Uterus (tissue), 3 donors: ENCODE measurements at regions not wholly inside any gene's neighbourhood (a gene's known extent, or its start where the extent isn't known, plus 50 kb on each side); places are given as distances from the start of the nearest gene placed in this dataset.

Experiments used
- DNase-seq, 2 donors: peaks; one replicate each; pipeline ENCODE4 v3.0.0-alpha.2; 2019 to 2020
- H3K27ac ChIP-seq, 2 donors: fragments of 200-600 bp; sonication (generic); 1 replicate in 1 of 2; 2 replicates in 1 of 2; pipeline ENCODE4 v1.5.1; 2016 to 2018
- H3K27me3 ChIP-seq, 2 donors: fragments of 200-600 bp; sonication (generic); one replicate each; pipeline ENCODE4 v1.5.1; 2018 to 2019; ENCODE audit warnings: control low read depth in 1 of 2
- H3K36me3 ChIP-seq, 2 donors: fragments of 200-600 bp; sonication (generic); one replicate each; pipeline ENCODE4 v1.5.1; 2019; ENCODE audit warnings: control low read depth in 1 of 2
- H3K4me1 ChIP-seq, 2 donors: fragments of 200-600 bp; sonication (generic); one replicate each; pipeline ENCODE4 v1.5.1; 2018 to 2019; ENCODE audit warnings: control low read depth in 1 of 2
- H3K4me3 ChIP-seq, 2 donors: fragments of 200-600 bp; sonication (generic); 1 replicate in 1 of 2; 2 replicates in 1 of 2; pipeline ENCODE4 v1.5.1; 2018 to 2019; ENCODE audit warnings: mild to moderate bottlenecking in 1 of 2
- H3K9me3 ChIP-seq, 2 donors: fragments of 200-600 bp; sonication (generic); one replicate each; pipeline ENCODE4 v1.5.1; 2019; ENCODE audit warnings: control low read depth in 1 of 2
- POLR2A ChIP-seq, 2 donors: fragments of 450-650 bp; IDR thresholded peaks; one replicate each; pipeline ENCODE4 v1.6.1; 2016; ENCODE audit warnings: antibody characterized with exemption in 2 of 2, mild to moderate bottlenecking in 1 of 2, moderate library complexity in 1 of 2
- intact Hi-C: fragments of 100-400 bp; cut with DNase I; formaldehyde crosslinking; loops from one replicate; pipeline ENCODE4 v1.15.1; 2023; ENCODE audit warnings: low total_unique reads
- TF ChIP-seq, protein P1 (sequence below), 4 experiments: fragments of 200-600 bp in 2 of 4; fragments of 450-650 bp in 2 of 4; sonication (generic) in 2 of 4; IDR thresholded peaks; one replicate each; pipeline ENCODE4 v1.5.1; 2016 to 2019; ENCODE audit warnings: antibody characterized with exemption in 4 of 4, mild to moderate bottlenecking in 2 of 4, moderate library complexity in 1 of 4
- donor health status: DM: yes; HTN: yes; CAD: no.

- H3K27me3 ChIP-seq: no peaks in the 10 kb centered on the region
- intact Hi-C loops: no loop called here
- no peaks in the 10 kb centered on the region for H3K4me1 ChIP-seq
- H3K4me3 ChIP-seq: no peak overlapping the region
- no peak overlapping the region for H3K27ac ChIP-seq
- H3K9me3 ChIP-seq: no peaks in the 10 kb centered on the region
- no peaks in the 10 kb centered on the region for H3K36me3 ChIP-seq
- DNase-seq: no peak
- TF ChIP-seq, protein P1, sequence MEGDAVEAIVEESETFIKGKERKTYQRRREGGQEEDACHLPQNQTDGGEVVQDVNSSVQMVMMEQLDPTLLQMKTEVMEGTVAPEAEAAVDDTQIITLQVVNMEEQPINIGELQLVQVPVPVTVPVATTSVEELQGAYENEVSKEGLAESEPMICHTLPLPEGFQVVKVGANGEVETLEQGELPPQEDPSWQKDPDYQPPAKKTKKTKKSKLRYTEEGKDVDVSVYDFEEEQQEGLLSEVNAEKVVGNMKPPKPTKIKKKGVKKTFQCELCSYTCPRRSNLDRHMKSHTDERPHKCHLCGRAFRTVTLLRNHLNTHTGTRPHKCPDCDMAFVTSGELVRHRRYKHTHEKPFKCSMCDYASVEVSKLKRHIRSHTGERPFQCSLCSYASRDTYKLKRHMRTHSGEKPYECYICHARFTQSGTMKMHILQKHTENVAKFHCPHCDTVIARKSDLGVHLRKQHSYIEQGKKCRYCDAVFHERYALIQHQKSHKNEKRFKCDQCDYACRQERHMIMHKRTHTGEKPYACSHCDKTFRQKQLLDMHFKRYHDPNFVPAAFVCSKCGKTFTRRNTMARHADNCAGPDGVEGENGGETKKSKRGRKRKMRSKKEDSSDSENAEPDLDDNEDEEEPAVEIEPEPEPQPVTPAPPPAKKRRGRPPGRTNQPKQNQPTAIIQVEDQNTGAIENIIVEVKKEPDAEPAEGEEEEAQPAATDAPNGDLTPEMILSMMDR (IDR thresholded peaks at IDR 0.05): no peak
- no peak for TF ChIP-seq POLR2A (IDR thresholded peaks at IDR 0.05)
Measured at GRCh38 chr22:33119044-33119443, 60.9 kb upstream of the SYN3 start.

- TF ChIP-seq, protein P1 (IDR thresholded peaks at IDR 0.05): no peak
- TF ChIP-seq POLR2A (IDR thresholded peaks at IDR 0.05): no peak
- DNase-seq: no peak
Measured at GRCh38 chr22:33117821-33118220, 59.6 kb upstream of the SYN3 start.

GRCh38 chr22:33116841-33117547, 58.8 kb upstream of the SYN3 start:
- intact Hi-C loops: no loop called here
- H3K27ac ChIP-seq: no peak overlapping the region

More at GRCh38 chr22:33117821-33118220, 59.6 kb upstream of the SYN3 start:
- intact Hi-C loops: no loop called here
- H3K36me3 ChIP-seq: no peaks in the 10 kb centered on the region
- no peak overlapping the region for H3K4me3 ChIP-seq
- H3K27ac ChIP-seq: no peak overlapping the region
- H3K9me3 ChIP-seq: no peaks in the 10 kb centered on the region
- H3K27me3 ChIP-seq: no peaks in the 10 kb centered on the region
- H3K4me1 ChIP-seq: no peaks in the 10 kb centered on the region

GRCh38 chr22:33114565-33114964, 56.4 kb upstream of the SYN3 start:
- TF ChIP-seq POLR2A (IDR thresholded peaks at IDR 0.05): no peak
- TF ChIP-seq, protein P1 (IDR thresholded peaks at IDR 0.05): no peak
- no peaks in the 10 kb centered on the region for H3K27me3 ChIP-seq
- no peaks in the 10 kb centered on the region for H3K4me1 ChIP-seq
- H3K4me3 ChIP-seq: no peak overlapping the region
- H3K9me3 ChIP-seq: no peaks in the 10 kb centered on the region
- no peak overlapping the region for H3K27ac ChIP-seq
- no peak for DNase-seq
- no peaks in the 10 kb centered on the region for H3K36me3 ChIP-seq
- intact Hi-C loops: no loop called here

More at GRCh38 chr22:33116841-33117547, 58.8 kb upstream of the SYN3 start:
- no peaks in the 10 kb centered on the region for H3K36me3 ChIP-seq
- TF ChIP-seq POLR2A (IDR thresholded peaks at IDR 0.05): no peak
- H3K9me3 ChIP-seq: no peaks in the 10 kb centered on the region
- H3K4me3 ChIP-seq: no peak overlapping the region
- no peaks in the 10 kb centered on the region for H3K27me3 ChIP-seq
- DNase-seq: no peak
- H3K4me1 ChIP-seq: no peaks in the 10 kb centered on the region

DNA sequence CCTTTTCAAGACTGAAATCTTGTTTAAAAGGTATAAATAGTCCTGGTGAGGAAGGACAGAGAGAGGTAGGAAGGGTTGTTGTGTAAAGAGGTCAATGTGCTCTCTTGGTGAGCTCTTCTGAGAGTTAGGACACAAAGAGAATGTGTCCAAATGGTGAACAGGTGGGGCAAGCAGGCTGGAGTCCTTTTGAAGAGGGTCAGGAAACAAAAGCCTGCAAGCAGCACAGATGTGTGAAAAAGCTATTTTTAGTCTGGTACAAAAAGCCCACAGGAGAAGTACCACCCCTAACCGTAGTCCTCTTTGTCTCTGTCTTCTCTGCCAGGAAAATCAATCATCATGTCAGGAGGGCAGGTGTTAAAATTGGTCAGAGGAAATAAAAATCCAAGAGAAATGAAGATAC, 54.4 kb upstream of the SYN3 start:
- Histone ChIP-seq H3K9me3 (no peaks in the 10 kb centered on the region), H3K4me3 (no peak overlapping the region), H3K27me3 (no peaks in the 10 kb centered on the region), H3K27ac (no peak overlapping the region), H3K36me3 (no peaks in the 10 kb centered on the region), H3K4me1 (no peaks in the 10 kb centered on the region)
- TF ChIP-seq, protein P1 (IDR thresholded peaks at IDR 0.05): no peak
- TF ChIP-seq POLR2A (IDR thresholded peaks at IDR 0.05): no peak
- intact Hi-C loops: no loop called here
- no peak for DNase-seq
